DMS 273 treated with DMSO at 0.1 percent for 48 hours (cell line): ENCODE measurements at regions not wholly inside any gene's neighbourhood (a gene's known extent, or its start where the extent isn't known, plus 50 kb on each side); places are given as distances from the start of the nearest gene placed in this dataset.
"Not testable (repeated sequence)": the region's sequence is repeated elsewhere in the genome, so short reads cannot be mapped to it uniquely, and the experiment has no call there.

ENCODE experiments used
- DNase-seq: peaks from one replicate; lab custom pipeline; 2025; lab: John Stamatoyannopoulos, UW

DNA sequence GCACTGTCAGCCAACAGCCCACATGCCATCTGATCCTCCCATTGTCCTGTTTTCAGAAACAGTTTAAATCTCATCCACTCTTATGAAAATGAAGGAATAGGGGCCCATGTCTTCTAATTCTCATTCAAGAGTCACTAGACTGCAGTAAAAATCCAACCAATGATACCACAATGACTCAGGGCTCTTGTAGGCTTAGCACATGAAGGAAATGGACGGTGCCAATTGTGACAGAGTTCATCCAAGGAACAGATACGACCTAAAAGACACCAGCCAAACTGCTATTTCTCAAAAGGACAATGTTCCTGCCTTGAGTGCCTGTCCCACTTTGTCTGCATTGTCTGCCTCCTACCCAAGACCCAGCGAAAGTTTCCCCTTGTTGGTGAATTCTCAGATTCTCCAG, 204.8 kb upstream of the COX10 start:
- no peak for DNase-seq

DNA sequence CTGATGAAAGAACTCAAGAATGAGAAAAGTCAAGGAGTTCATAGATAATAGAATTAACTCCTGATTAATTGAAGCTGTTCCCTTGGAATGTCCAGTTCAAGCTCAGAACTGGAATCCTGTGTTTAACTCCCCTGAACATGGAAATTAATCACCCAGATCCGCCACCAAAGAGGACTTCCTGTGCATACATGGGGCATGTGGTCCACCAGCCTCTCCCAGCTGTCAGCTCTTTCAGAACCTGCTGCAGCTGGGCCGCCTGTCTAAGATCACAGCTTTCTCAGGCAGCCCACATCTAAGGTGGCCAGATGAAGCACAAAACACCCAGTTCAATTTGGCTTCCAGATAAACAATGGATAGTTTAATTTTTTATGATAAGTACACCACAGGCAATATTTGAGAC, 203.7 kb upstream of the COX10 start:
- no peak for DNase-seq

DNA sequence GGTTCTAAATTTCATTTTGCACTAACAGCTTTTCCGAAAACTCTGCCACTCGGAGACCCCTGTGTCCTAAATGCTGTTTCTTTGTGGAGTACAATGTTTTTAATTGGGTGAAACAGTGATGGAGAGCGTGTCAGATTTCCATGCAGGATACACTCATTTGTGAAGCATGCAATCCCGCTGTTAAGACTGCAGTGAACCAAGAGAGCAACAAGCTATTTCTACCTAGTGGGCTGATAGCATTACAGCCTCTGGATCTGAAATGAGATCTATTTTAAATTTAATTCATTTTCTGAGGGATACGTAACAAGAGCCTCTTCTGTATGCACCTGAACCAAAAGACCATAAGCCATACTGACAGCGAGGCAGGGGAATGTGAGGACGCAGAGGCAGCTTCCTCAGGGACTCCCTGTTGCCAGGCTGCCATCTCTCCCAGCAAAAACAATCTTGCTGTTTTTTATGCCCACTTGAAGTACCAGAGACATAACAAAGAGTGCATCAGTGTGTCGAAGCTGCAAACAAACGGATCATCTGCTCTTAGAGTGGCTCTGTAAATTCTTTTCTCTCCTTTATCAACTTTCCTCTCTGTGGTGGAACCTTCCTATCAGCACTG, 199.9 kb upstream of the COX10 start:
- DNase-seq, result no peak

DNA sequence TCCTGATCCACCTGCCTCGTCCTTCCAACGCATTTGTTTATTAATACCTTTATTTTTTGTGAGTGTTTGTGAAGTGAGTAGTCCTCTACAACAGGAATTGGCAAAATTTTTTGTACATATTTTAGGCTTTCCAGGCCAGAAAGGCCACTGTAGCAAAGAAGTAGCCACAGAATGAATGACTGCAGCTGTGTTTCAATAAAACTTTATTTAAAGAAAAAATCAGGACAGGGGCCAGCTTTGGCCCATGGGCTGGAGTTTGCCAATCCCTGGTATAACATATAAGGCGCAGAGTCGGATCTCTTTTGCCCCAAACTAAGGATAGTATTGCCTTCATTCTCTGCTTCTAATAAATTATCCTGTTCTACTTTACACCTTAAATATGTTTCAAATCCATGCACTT, 198.0 kb upstream of the COX10 start:
- DNase-seq, result no peak

DNA sequence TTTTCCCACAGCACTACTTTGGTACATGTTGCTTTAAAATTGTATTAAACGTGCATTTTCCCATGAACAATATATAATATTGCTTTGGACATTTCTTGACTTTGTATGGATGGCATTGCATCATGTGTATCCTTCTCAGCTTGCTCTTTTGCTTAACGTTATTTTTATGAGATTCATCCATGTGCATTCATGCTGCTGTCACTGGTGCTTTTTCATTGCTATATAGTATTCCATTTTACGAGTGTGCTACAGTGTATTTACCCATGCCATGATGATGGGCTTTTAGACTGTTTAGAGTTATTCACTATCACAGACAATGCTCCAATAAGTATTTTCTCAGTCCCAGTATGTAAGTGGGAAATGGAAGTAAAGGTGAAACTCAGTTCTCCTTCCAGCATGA, 195.2 kb upstream of the COX10 start:
- no peak for DNase-seq

DNA sequence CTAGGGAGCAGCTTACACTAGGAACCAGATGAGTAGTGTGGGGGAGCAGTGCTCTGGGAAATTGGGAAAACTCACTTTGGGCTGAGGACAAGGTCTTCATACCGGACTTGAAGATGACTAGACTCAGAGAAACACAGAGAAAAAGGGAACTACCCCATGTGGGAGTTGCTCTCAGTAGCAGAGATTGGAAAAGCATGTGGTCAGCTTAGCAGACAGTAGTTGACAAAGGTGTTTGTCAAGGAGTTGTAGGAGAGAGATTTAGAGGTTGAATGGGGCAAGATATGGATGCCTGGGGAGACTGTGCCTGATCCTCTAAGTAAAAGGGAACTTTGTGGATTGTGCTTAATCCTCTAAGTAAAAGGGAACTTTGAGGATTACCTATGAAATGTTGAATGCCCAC, 194.5 kb upstream of the COX10 start:
- DNase-seq, result no peak

DNA sequence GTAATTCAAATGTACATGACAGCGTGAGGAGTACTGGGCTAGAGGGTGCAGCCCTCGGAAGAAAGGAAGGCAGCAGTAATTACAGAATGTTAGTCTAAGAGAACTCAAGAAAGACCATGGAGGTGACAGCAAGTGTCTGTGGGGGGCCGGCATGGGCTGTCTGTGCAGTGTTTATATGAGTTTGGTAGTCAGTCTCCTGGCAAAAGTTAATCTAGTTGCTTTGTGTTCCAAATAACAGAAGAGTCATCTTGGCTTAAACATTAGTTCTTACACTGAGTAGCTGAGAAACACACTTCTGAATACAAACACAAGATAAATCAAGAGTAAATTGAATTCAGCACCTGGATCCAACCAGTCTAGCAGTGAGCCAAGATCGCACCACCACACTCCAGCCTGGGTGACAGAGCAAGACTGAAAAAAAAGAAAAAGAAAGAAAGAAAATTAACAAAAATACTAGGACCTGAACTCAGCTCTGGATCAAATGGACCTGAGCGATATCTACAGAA, 189.3 kb upstream of the COX10 start:
- DNase-seq, result no peak

DNA sequence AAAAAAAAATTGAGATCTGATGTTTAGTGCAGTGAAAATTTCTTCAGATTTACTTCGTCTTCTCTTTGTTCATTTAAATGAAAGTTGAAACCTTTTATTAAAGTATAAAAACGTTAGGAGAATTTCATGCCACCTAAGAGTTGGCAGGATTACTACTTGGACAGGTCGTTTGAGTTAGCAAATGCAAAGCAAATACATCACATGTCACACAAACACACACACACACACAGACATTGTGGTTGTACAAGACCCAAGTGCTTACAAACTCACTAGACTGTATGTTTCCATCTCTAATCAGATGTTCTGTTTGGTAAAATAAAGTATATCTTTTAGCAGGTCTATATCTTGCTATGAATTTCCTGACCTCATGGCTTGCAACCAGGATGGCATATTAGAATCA, 185.6 kb upstream of the COX10 start:
- no peak for DNase-seq

DNA sequence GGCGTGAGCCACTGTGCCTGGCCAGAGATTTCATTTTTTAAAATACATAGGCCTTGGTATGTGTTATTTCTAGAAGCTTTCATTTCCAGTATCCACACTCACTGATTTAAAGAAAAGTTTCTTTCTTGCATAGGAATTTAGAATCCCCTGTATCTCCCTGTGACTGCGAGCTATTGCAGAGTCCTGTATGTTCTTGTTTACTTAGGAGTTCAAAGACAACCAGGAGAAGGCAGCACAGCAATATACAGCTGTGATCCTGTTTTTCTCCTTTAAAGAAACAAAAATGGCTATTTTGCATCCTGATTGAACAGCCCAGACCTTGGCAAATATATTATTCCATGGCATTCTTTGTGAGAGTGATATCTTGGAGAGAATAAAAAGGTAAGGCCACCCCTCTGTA, 185.0 kb upstream of the COX10 start:
- no peak for DNase-seq

DNA sequence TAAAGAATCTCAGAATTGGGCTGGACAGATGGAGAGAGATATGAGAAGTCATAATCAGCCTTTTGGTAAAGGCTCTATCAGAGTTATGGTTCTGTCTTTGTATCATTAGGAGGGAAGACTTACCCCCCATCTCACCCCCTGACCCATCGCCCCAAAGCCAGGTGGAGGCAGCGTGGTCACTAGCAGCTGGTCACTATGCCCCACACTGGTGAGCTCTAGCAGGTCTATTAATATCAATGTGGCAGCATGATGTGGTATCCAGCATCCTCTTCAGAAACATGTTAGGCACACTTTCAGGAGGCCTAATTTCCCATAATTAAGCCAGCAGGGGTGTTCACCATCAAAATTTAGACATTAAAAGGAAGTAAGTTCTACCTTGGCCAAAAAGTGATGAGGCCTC, 183.8 kb upstream of the COX10 start:
- DNase-seq, result no peak

DNA sequence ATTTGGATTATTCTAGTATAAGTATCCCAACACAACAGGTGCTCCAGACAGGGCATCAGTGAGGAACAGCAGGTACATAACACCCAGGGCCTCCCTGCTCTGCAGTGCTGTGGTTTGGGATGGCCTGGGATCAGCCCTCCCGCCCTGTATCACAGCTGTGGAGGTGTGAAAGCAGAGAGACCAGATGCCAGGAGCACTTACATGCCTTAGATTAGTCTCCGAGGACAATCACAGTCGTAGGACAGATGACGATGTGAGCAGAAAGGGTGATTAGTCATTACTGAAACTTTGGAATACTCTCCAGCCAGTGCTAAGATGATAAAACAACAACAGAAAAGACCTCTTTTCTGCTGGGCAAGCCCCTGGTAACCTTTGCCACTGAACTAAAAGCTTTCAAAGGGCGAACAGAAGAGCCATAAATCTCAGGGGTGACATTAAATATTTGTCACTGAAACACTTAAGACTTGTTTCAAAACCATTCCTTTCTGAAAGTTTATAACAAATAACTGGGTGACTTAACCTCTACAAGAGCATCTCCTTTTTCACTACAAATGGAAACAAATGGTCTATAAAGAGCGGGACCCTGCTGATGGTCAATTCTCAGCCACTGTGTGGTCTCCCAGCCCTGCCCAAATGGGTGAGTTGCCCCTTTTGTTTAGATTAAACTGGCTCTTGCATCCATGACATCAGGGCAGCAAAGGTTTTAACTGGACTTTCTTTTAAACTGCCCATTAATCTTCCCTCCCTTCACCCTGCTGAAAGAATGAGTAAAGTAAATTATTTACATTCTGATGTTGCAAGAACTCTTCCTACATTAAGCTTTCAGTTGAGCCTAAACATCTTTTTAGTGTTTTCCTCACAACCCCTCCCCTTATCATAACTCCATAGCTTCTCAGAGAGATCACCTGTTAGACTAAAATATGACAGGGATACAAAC, 183.1 kb upstream of the COX10 start:
- no peak for DNase-seq

DNA sequence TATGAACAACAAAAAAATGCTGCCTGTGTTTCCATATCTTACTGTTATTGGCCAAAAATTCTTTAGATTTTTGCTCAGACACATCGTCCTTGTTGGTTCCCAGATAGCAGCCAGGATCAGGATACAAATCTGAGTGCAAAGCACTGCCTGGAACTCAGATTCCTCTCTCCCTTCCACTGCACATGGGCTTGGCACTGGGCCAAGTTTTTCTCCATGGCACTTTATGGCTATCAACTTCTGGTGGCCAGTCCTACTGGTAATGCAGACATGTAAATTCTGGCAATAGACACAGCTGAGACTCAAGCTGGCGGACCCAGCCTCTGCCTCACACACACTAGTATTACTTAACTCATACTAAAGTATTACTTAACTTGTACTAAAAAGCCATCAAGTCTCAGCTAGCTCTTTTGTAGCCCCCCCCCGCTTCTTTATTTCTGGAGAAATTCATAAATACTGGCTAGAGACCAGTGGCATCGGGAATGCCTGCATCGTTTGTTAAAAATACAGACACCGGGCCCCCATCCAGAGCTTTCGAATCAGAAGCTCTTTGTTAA, 181.2 kb upstream of the COX10 start:
- DNase-seq, result no peak

DNA sequence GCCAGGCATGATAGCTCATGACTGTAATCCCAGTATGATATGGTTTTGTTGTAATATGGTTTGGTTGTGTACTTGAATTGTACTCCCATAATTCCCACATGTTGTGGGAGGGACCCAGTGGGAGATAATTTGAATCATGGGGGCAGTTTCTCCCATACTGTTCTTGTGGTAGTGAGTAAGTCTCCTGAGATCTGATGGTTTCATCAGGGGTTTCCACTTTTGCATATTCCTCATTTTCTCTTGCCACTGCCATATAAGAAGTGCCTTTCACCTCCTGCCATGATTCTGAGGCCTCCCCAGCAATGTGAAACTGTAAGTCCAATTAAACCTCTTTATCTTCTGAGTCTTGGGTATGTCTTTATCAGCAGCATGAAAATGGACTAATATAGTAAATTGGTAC, 160.3 kb upstream of the COX10 start:
- DNase-seq, result not testable (repeated sequence)

DNA sequence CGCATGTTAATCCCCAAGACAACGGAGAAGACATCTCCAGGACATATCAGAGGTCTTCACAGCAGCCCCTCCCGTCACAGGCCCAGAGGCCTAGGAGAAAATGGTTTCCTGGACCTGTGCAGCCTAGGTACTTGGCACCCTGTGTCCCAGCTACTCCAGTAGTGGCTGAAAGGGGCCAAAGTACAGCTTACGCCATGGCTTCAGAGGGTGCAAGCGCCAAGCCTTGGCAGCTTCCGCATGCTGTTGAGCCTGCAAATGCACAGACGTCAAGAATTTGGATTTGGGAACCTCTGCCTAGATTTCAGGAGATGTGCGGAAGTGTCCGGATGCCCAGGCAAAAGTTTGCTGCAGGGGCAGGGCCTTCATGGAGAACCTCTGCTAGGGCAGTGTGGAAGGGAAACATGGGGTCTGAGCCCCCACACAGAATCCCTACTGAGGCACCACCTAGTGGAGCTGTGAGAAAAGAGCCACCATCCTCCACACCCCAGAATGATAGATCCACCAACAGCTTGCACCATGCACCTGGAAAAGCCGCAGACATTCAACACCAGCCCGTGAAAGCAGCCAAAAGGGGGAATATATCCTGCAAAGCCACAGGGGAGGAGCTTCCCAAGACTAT, 159.3 kb upstream of the COX10 start:
- no peak for DNase-seq

DNA sequence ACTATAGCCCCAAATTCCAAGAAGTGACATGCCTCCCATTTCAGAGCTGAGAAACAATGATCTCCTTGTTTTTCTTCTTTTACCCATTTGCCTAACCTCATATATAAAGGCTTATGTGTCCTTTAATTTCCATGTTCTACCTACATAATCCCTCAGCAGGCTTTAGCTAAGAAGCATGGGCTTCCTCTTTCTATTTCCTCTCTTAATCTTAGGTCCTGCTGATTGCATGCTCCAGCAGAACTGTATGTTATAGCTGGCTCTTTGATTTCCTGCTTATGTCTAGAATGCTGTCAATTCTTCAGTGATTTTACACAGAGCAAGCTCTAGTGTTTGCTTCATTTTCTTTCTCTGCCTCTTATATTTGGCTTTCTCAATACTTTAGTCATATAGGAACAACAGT, 151.7 kb upstream of the COX10 start:
- no peak for DNase-seq

DNA sequence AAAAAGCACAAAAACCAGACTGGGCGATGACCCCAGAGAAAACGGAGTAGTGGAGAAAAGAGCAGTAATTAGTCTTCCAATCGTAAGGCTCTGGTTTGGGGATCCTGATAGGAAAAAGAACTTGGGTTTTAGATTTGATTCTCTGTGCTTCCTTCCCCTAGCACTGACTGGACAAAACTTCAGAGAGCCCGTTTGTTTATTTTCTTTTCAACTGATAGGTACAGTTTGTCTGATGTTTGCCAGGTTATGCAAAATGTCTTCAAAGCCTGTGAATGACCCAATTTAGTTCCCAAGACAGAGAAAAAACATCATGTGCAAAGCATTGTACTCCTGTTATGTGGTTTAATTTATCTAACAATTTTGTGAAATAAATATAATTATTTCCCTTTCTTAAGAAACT, 151.1 kb upstream of the COX10 start:
- no peak for DNase-seq

DNA sequence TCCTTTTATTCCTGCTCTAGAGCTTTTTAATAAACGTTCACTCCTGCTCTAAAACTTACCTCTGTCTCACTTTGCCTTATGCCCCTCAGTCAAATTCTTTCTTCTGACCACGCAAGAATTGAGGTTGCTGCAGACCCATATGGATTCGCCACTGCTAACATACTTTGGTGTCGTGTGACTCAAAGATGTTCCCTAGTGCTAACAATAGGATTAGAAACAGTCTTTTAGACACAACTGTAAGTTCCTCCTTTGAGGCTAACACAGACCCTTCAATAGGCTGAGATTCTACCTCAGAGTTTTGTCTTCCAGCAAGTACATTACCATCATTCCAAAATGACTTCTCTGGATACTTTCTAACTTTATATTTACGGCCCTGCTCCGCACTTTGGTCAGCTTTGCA, 149.5 kb upstream of the COX10 start:
- DNase-seq, result no peak

DNA sequence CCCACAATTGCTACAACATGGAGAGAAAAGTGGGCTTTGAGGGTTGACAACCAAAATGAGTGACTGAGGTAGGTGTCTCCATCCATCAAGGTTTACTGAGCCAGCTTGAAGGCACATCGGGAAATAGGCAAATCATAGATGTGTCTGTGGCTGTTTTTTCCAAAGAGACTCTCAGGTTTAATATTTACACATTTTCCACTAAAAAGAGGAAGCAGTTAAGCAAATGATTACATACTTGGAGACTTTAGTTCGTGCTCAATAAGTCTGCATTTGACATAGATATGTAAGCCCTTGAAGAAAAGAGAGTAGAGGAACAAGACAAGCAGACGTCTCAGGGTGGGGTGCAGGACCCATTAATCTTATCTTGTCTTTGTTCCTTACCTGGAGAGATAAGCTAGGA, 148.9 kb upstream of the COX10 start:
- DNase-seq, result no peak

DNA sequence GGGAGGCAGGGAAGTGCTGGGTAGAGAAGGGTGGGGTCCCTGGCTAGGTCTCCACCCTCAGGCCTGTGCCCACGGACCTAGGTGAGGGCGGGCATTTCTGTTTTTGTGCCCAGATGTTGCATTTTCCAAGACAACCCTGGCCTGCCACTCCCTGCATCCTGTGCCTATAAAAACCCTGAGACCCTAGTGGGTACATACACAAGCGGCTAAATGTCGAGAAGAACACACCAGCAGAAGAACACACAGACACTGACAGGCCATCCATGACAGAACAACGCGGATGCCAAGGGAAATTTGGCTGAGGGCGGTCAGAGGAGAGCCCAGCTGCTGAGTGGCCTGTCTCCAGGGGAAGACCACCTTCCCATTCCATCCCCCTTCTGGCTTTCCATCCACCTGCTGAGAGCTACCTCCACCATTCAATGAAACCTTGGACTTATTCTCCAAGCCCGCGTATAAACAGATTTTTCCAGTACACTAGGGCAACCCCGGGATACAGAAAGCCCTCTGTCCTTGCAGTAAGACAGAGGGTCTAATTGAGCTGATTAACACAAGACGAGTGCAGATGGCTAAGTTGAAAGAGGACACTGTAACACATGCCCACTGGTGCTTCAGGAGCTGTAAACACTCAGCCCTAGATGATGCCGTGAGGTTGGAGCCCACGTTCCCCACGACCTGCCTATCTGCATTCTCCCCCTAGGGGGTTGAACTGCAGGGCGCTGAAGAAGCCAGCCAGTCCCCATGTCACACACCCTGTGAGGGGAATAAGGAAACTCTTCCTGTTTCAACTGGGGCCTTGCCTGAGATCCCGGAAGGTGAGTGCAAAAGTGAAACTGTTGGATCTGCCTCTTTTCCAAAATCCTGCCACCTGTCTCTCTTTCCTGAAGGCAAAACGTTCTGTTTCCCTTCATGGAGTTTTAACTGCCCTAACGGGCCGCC, 147.2 kb upstream of the COX10 start:
- DNase-seq, result no peak

DNA sequence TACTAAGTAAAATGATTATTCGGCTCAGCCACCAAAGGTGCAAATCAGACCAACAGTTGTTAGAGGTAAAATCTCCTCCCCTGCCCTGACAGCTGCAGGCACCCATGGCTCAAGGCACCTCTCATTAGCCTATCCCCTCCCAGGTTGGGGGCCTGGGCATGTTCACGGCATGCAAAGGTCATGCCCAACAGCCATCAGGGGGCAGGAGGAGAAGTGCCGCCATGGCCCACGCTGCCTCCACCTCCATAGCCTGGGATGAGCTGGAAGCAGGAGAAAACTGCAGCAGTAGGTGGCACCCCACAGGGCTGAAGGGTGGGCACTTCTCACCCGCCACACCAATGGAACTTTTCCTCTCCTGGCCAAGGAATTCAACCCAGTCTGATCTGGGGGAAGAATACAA, 146.4 kb upstream of the COX10 start:
- DNase-seq, result no peak

DNA sequence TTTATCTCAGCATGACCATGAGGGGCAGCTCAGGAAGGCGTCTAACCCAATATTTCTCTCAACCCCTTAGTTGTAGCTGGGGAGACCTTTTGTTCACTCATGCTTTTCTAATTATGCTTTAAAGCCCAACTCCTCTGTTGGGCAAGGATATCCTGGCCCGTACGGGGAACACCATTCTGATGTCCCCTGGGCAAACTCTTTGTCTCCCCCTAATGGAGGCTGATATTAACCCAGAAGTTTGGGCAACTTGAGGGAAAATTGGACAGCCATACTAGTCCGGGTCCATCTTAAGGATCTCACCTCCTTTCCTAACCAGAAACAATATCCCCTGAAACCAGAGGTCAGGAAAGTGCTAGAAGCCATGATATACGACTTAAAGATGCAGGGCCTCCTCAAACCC, 143.7 kb upstream of the COX10 start:
- DNase-seq, result no peak

DNA sequence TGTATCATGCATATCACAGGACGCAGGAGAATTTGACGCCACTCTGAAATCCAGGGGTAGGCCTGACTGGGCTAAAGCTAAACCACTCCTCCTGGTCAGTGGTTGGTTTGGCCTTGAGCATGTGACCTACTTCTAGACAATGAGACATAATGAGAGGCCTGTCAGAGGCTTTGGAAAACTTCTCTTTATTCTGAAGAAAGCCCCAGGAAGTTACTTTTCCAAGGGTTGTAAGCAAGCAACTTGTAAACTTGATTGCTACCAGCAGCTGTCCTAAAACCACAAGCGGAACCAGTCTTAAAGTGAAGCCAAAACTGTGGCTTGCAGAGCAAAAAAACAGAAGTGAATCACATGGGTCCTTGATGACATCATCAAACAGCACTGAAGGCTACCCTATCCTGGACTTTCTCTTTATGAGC, 138.2 kb upstream of the COX10 start:
- DNase-seq, result no peak
